ENCODE measurements at regions not wholly inside any gene's neighbourhood (a gene's known extent, or its start where the extent isn't known, plus 50 kb on each side); places are given as distances from the start of the nearest gene placed in this dataset.

- Histone ChIP-seq H3K36me3 (replicated peaks; ENCODE audit: low read depth, low read length) (no peaks in the 10 kb centered on the region), H4K20me1 (ENCODE audit: insufficient read depth, low read length) (no peaks in the 10 kb centered on the region), H3K4me2 (ENCODE audit: low read length) (no peak overlapping the region), H2AFZ (ENCODE audit: low read depth, low read length) (no peak overlapping the region), H3K9ac (ENCODE audit: low read length) (no peak overlapping the region), H3K27ac (ENCODE audit: low read length) (no peak overlapping the region), H3K4me3 (ENCODE audit: low read length) (no peak overlapping the region), H3K27me3 (ENCODE audit: low read depth, low read length) (no peaks in the 10 kb centered on the region), H3K4me1 (ENCODE audit: low read length) (no peaks in the 10 kb centered on the region), H3K9me3 (ENCODE audit: insufficient read depth, low read length) (0 out of 2 replicates have a peak, but pooled peaks cover 6% of the 10 kb centered on the region), H3K79me2 (ENCODE audit: low read length) (no peaks in the 10 kb centered on the region)
- TF ChIP-seq CTCF (IDR thresholded peaks at IDR 0.05; ENCODE audit: low read depth, low read length): no peak
Measured at GRCh38 chr14:101018561-101019290, 115.2 kb upstream of the RTL1 start.

GRCh38 chr14:101019541-101019940 lies 116.0 kb upstream of the RTL1 start:
- no peak overlapping the region for H3K9ac ChIP-seq (ENCODE audit: low read length)
- no peak overlapping the region for H3K27ac ChIP-seq (ENCODE audit: low read length)
- H3K4me3 ChIP-seq (ENCODE audit: low read length): no peak overlapping the region
- no peaks in the 10 kb centered on the region for H3K27me3 ChIP-seq (ENCODE audit: low read depth, low read length)
- no peaks in the 10 kb centered on the region for H3K79me2 ChIP-seq (ENCODE audit: low read length)
- TF ChIP-seq CTCF (IDR thresholded peaks at IDR 0.05; ENCODE audit: low read depth, low read length) (no peak), EZH2phosphoT487 (IDR thresholded peaks at IDR 0.05; ENCODE audit: low read depth) (no peak)
- H2AFZ ChIP-seq (ENCODE audit: low read depth, low read length): no peak overlapping the region
- no peak overlapping the region for H3K4me2 ChIP-seq (ENCODE audit: low read length)
- H3K4me1 ChIP-seq (ENCODE audit: low read length): no peaks in the 10 kb centered on the region
- no peaks in the 10 kb centered on the region for H4K20me1 ChIP-seq (ENCODE audit: insufficient read depth, low read length)
- no peaks in the 10 kb centered on the region for H3K36me3 ChIP-seq (replicated peaks; ENCODE audit: low read depth, low read length)
- H3K9me3 ChIP-seq (ENCODE audit: insufficient read depth, low read length): 0 out of 2 replicates have a peak, but pooled peaks cover 7% of the 10 kb centered on the region

- TF ChIP-seq CTCF (IDR thresholded peaks at IDR 0.05; ENCODE audit: low read depth, low read length): no peak
- TF ChIP-seq EZH2phosphoT487 (IDR thresholded peaks at IDR 0.05; ENCODE audit: low read depth): no peak
- Histone ChIP-seq H3K27ac (ENCODE audit: low read length) (no peak overlapping the region), H3K79me2 (ENCODE audit: low read length) (no peaks in the 10 kb centered on the region), H2AFZ (ENCODE audit: low read depth, low read length) (no peak overlapping the region), H3K4me2 (ENCODE audit: low read length) (no peak overlapping the region), H4K20me1 (ENCODE audit: insufficient read depth, low read length) (no peaks in the 10 kb centered on the region), H3K27me3 (ENCODE audit: low read depth, low read length) (no peaks in the 10 kb centered on the region), H3K4me3 (ENCODE audit: low read length) (no peak overlapping the region), H3K9ac (ENCODE audit: low read length) (no peak overlapping the region), H3K36me3 (replicated peaks; ENCODE audit: low read depth, low read length) (no peaks in the 10 kb centered on the region), H3K9me3 (ENCODE audit: insufficient read depth, low read length) (0 out of 2 replicates have a peak, but pooled peaks cover 4% of the 10 kb centered on the region), H3K4me1 (ENCODE audit: low read length) (no peaks in the 10 kb centered on the region)
Measured at GRCh38 chr14:101019990-101020710, 116.6 kb upstream of the RTL1 start.

- no peak overlapping the region for H2AFZ ChIP-seq (ENCODE audit: low read depth, low read length)
- H3K27me3 ChIP-seq (ENCODE audit: low read depth, low read length): no peaks in the 10 kb centered on the region
- H3K4me2 ChIP-seq (ENCODE audit: low read length): no peak overlapping the region
- no peaks in the 10 kb centered on the region for H3K79me2 ChIP-seq (ENCODE audit: low read length)
- H3K27ac ChIP-seq (ENCODE audit: low read length): no peak overlapping the region
- no peaks in the 10 kb centered on the region for H3K36me3 ChIP-seq (replicated peaks; ENCODE audit: low read depth, low read length)
- H4K20me1 ChIP-seq (ENCODE audit: insufficient read depth, low read length): no peaks in the 10 kb centered on the region
- H3K4me1 ChIP-seq (ENCODE audit: low read length): no peaks in the 10 kb centered on the region
- 0 out of 2 replicates have a peak, but pooled peaks cover 4% of the 10 kb centered on the region for H3K9me3 ChIP-seq (ENCODE audit: insufficient read depth, low read length)
- H3K9ac ChIP-seq (ENCODE audit: low read length): no peak overlapping the region
- H3K4me3 ChIP-seq (ENCODE audit: low read length): no peak overlapping the region
- TF ChIP-seq CTCF (IDR thresholded peaks at IDR 0.05; ENCODE audit: low read depth, low read length) (no peak), EZH2phosphoT487 (IDR thresholded peaks at IDR 0.05; ENCODE audit: low read depth) (no peak)
Measured at GRCh38 chr14:101020834-101021370, 117.4 kb upstream of the RTL1 start.

Measured in OCI-LY3 (cell line).